ENCODE measurements at regions not wholly inside any gene's neighbourhood (a gene's known extent, or its start where the extent isn't known, plus 50 kb on each side); places are given as distances from the start of the nearest gene placed in this dataset.
"Not testable (repeated sequence)": the region's sequence is repeated elsewhere in the genome, so short reads cannot be mapped to it uniquely, and the experiment has no call there.

DNA sequence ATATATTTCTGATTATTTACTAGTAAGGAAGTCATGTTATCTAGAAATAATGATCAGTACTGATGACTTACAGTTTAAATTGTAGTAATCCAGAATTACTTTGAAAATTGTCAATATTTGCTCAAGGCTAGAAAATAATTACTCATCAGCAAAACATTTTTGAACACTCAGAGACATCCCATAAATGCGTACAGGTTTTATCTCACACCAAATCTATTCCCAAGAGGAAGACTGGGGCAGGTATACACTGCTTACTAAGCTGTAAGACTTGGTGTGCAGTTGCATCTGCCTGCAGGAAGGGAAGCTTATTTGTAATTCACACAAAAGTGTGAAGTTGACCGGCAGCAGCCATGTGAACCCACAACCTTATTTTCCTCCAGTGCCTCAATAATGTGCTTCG lies 146.4 kb downstream of the CCER1 start:
- H3K27me3 ChIP-seq, result no peaks in the 10 kb centered on the region
- DNase-seq, result no peak
- no peaks in the 10 kb centered on the region for H3K36me3 ChIP-seq

DNA sequence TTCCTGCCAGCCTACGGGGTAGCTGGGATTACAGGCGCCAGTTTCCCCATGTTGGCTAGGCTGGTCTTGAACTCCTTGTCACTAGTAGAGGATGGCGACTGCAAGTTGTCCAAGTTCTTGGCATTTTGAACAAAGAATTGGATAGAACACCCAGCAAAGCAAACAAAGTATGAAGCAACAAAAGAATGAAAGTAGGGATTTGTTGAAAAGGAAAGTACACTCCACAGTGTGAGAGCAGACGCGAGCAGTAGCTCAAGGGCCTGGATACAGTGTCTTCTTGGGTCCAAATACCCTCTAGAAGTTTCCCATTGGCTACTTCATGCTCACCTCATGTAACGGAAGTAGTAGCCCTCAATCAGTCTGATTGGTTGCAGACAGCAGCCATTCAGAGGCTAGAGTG lies 152.2 kb downstream of the CCER1 start:
- no peak for DNase-seq
- intact Hi-C loops (cut with DNase I), result no loop called here
- H3K27ac ChIP-seq, result no peak overlapping the region
- H3K27me3 ChIP-seq, result no peaks in the 10 kb centered on the region
- H3K9me3 ChIP-seq, result no peaks in the 10 kb centered on the region
- 87 to 90% methylated on average over 6 of the region's 6 CpGs for WGBS, 2 donors
- no peaks in the 10 kb centered on the region for H3K36me3 ChIP-seq
- TF ChIP-seq POLR2A (IDR thresholded peaks at IDR 0.05), result no peak
- TF ChIP-seq, protein P1, sequence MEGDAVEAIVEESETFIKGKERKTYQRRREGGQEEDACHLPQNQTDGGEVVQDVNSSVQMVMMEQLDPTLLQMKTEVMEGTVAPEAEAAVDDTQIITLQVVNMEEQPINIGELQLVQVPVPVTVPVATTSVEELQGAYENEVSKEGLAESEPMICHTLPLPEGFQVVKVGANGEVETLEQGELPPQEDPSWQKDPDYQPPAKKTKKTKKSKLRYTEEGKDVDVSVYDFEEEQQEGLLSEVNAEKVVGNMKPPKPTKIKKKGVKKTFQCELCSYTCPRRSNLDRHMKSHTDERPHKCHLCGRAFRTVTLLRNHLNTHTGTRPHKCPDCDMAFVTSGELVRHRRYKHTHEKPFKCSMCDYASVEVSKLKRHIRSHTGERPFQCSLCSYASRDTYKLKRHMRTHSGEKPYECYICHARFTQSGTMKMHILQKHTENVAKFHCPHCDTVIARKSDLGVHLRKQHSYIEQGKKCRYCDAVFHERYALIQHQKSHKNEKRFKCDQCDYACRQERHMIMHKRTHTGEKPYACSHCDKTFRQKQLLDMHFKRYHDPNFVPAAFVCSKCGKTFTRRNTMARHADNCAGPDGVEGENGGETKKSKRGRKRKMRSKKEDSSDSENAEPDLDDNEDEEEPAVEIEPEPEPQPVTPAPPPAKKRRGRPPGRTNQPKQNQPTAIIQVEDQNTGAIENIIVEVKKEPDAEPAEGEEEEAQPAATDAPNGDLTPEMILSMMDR (IDR thresholded peaks at IDR 0.05), result no peak
- no peak overlapping the region for H3K4me3 ChIP-seq (replicated peaks in 1 of 3)
- H3K4me1 ChIP-seq, result no peaks in the 10 kb centered on the region

More for the DNA sequence above, 146.4 kb downstream of the CCER1 start:
- intact Hi-C loops (cut with DNase I), result no loop called here
- Histone ChIP-seq H3K4me1 (no peaks in the 10 kb centered on the region), H3K9me3 (no peaks in the 10 kb centered on the region), H3K27ac (no peak overlapping the region), H3K4me3 (replicated peaks in 1 of 3) (no peak overlapping the region)
- TF ChIP-seq POLR2A (IDR thresholded peaks at IDR 0.05), result no peak
- TF ChIP-seq, protein P1 (IDR thresholded peaks at IDR 0.05), result no peak
- WGBS, 2 donors, result 95% methylated on average over 3 of the region's 3 CpGs

DNA sequence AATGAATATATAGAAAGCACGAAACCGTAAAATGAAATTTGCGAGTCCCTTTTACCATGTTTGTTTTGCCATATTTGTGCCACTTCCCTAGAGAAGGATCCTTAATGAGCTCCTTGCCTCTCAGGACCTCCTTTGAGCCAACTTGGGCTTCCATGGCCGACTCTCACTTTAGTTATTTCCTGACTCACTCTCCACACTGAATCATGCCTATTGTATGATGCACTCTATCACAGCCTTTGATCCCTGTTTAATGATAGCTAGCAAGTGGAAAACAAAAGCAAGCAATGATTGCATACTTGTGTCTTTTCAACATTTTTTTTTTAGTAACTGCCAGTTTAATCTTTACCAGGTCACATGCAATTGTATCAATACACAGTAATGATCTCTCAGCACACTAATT lies 153.2 kb downstream of the CCER1 start:
- intact Hi-C loops (cut with DNase I), result no loop called here
- Histone ChIP-seq H3K9me3 (no peaks in the 10 kb centered on the region), H3K27ac (no peak overlapping the region), H3K36me3 (no peaks in the 10 kb centered on the region), H3K4me3 (replicated peaks in 1 of 3) (no peak overlapping the region), H3K27me3 (no peaks in the 10 kb centered on the region), H3K4me1 (no peaks in the 10 kb centered on the region)
- no peak for DNase-seq
- TF ChIP-seq, protein P1 (IDR thresholded peaks at IDR 0.05), result no peak
- no peak for TF ChIP-seq POLR2A (IDR thresholded peaks at IDR 0.05)
- WGBS, 2 donors, result 87 to 92% methylated on average over 4 of the region's 4 CpGs

DNA sequence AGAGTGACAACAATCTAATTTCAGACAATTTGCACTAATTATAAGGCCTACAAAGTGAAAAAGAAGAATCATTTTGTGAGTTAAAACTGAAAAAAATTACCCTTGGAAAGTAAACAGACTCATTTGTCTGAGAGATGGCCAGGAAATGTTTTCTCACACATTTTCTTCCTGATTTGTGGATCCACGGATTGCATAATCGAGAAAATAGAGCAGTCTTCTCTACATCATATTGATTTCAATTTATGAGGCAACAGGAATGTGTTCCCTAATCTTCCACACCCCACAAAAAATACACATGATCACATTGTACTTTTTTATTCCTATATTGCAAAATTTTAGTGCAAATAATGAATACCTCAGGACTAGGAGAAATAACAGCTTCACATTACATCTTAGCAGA lies 160.8 kb downstream of the CCER1 start:
- no peak overlapping the region for H3K4me3 ChIP-seq (replicated peaks in 1 of 3)
- intact Hi-C loops (cut with DNase I), result no loop called here
- no peak for TF ChIP-seq POLR2A (IDR thresholded peaks at IDR 0.05)
- TF ChIP-seq, protein P1 (IDR thresholded peaks at IDR 0.05), result no peak
- no peak overlapping the region for H3K27ac ChIP-seq
- H3K27me3 ChIP-seq, result no peaks in the 10 kb centered on the region
- no peaks in the 10 kb centered on the region for H3K9me3 ChIP-seq
- WGBS, 2 donors, result 32 to 67% methylated on average over 2 of the region's 2 CpGs
- no peaks in the 10 kb centered on the region for H3K36me3 ChIP-seq
- DNase-seq, result no peak
- H3K4me1 ChIP-seq, result no peaks in the 10 kb centered on the region

DNA sequence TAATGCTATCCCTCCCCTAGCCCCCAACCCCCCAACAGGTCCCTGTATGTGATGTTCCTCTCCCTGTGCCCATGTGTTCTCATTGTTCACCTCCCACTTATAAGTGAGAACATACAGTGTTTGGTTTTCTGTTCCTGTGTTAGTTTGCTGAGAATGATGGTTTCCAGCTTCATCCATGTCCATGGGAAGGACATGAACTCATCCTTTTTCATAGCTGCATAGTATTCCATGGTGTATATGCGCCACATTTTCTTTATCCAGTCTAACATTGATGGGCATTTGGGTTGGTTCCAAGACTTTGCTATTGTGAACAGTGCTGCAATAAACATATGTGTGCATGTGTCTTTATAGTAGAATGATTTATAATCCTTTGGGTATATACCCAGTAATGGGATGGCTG lies 162.3 kb downstream of the CCER1 start:
- DNase-seq; intact Hi-C loops (cut with DNase I); H3K4me1 ChIP-seq: not testable (repeated sequence)

DNA sequence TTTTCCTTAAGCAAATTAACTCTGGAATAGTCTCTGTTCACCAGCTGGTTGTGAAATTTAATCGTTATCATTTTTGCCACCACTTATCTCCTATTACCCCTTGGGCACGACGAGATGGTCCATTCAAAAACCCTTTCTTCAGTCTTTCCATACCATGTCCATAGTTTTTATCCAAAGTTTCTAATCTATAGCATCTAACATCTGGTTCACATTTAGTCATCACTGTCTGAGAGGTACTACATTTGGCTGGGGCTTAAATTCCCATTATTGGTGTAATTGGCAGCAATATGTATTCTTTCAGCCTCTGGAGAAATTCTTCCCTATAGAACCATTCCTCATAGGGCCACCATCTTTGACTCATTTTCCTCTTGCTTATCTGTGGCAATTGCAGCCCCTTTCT lies 163.5 kb downstream of the CCER1 start:
- TF ChIP-seq, protein P1 (IDR thresholded peaks at IDR 0.05), result no peak
- no peak for TF ChIP-seq POLR2A (IDR thresholded peaks at IDR 0.05)
- intact Hi-C loops (cut with DNase I), result no loop called here
- WGBS, 2 donors, result 87 to 92% methylated on average over 3 of the region's 3 CpGs

More for the DNA sequence above, 162.3 kb downstream of the CCER1 start:
- H3K27ac ChIP-seq; H3K36me3 ChIP-seq; H3K4me3 ChIP-seq (replicated peaks in 1 of 3); H3K27me3 ChIP-seq; H3K9me3 ChIP-seq: not testable (repeated sequence)
- WGBS, 2 donors, result 92 to 96% methylated on average over 1 of the region's 1 CpG

More for the DNA sequence above, 163.5 kb downstream of the CCER1 start:
- Histone ChIP-seq H3K27ac (no peak overlapping the region), H3K9me3 (no peaks in the 10 kb centered on the region), H3K4me3 (replicated peaks in 1 of 3) (no peak overlapping the region), H3K27me3 (no peaks in the 10 kb centered on the region), H3K36me3 (no peaks in the 10 kb centered on the region), H3K4me1 (no peaks in the 10 kb centered on the region)
- DNase-seq, result no peak

Measured in thyroid gland (tissue), 4 donors.